ENCODE measurements at regions not wholly inside any gene's neighbourhood (a gene's known extent, or its start where the extent isn't known, plus 50 kb on each side); places are given as distances from the start of the nearest gene placed in this dataset.

- no peak for DNase-seq (ENCODE audit: extremely low read depth, insufficient read length)
- Histone ChIP-seq H3K27me3 (replicated peaks; ENCODE audit: control insufficient read depth, insufficient read depth, low read length) (no peaks in the 10 kb centered on the region), H3K4me3 (replicated peaks; ENCODE audit: low read depth, low read length) (no peak overlapping the region), H3K36me3 (ENCODE audit: control insufficient read depth, insufficient read depth, low read length) (no peaks in the 10 kb centered on the region)
- TF ChIP-seq CTCF (IDR thresholded peaks at IDR 0.05; ENCODE audit: insufficient read depth, low read length, poor library complexity, severe bottlenecking) = no peak
Measured at GRCh38 chr16:59123479-59123878, 389.4 kb upstream of the GOT2 start.

GRCh38 chr16:59122262-59122537 is 388.1 kb upstream of the GOT2 start:
- no peak for TF ChIP-seq CTCF (IDR thresholded peaks at IDR 0.05; ENCODE audit: insufficient read depth, low read length, poor library complexity, severe bottlenecking)
- no peak overlapping the region for H3K4me3 ChIP-seq (replicated peaks; ENCODE audit: low read depth, low read length)
- no peak for DNase-seq (ENCODE audit: extremely low read depth, insufficient read length)

GRCh38 chr16:59121411-59122261 is 387.5 kb upstream of the GOT2 start:
- Histone ChIP-seq H3K4me3 (replicated peaks; ENCODE audit: low read depth, low read length) (no peak overlapping the region), H3K36me3 (ENCODE audit: control insufficient read depth, insufficient read depth, low read length) (no peaks in the 10 kb centered on the region), H3K27me3 (replicated peaks; ENCODE audit: control insufficient read depth, insufficient read depth, low read length) (no peaks in the 10 kb centered on the region)
- no peak for DNase-seq (ENCODE audit: extremely low read depth, insufficient read length)
- no peak for TF ChIP-seq CTCF (IDR thresholded peaks at IDR 0.05; ENCODE audit: insufficient read depth, low read length, poor library complexity, severe bottlenecking)

More at GRCh38 chr16:59122262-59122537, 388.1 kb upstream of the GOT2 start:
- no peaks in the 10 kb centered on the region for H3K27me3 ChIP-seq (replicated peaks; ENCODE audit: control insufficient read depth, insufficient read depth, low read length)
- H3K36me3 ChIP-seq (ENCODE audit: control insufficient read depth, insufficient read depth, low read length) = no peaks in the 10 kb centered on the region

- no peak for TF ChIP-seq CTCF (IDR thresholded peaks at IDR 0.05; ENCODE audit: insufficient read depth, low read length, poor library complexity, severe bottlenecking)
- Histone ChIP-seq H3K36me3 (ENCODE audit: control insufficient read depth, insufficient read depth, low read length) (no peaks in the 10 kb centered on the region), H3K27me3 (replicated peaks; ENCODE audit: control insufficient read depth, insufficient read depth, low read length) (no peaks in the 10 kb centered on the region), H3K4me3 (replicated peaks; ENCODE audit: low read depth, low read length) (no peak overlapping the region)
- DNase-seq (ENCODE audit: extremely low read depth, insufficient read length) = no peak
Measured at GRCh38 chr16:59116744-59117143, 382.6 kb upstream of the GOT2 start.

GRCh38 chr16:59114790-59115189 is 380.7 kb upstream of the GOT2 start:
- H3K27me3 ChIP-seq (replicated peaks; ENCODE audit: control insufficient read depth, insufficient read depth, low read length) = no peaks in the 10 kb centered on the region
- no peak for DNase-seq (ENCODE audit: extremely low read depth, insufficient read length)
- H3K4me3 ChIP-seq (replicated peaks; ENCODE audit: low read depth, low read length) = no peak overlapping the region
- H3K36me3 ChIP-seq (ENCODE audit: control insufficient read depth, insufficient read depth, low read length) = no peaks in the 10 kb centered on the region
- no peak for TF ChIP-seq CTCF (IDR thresholded peaks at IDR 0.05; ENCODE audit: insufficient read depth, low read length, poor library complexity, severe bottlenecking)

Data from GM06990 (cell line).